K562 (cell line): ENCODE measurements at regions not wholly inside any gene's neighbourhood (a gene's known extent, or its start where the extent isn't known, plus 50 kb on each side); places are given as distances from the start of the nearest gene placed in this dataset.

ENCODE experiments used
- ATAC-seq: fragments of 200-7000 bp; cut with Tn5 transposase; 3 replicates; pipeline ENCODE4 v1.9.1; 2020; ENCODE audit warnings: moderate library complexity
- BruUV-seq: library from RNA; stranded (reverse); fragments of 400-500 nt; replicated peaks from 2 replicates; lab custom pipeline; 2021; lab: Mats Ljungman, UMichigan
- CTCF ChIA-PET: fragments of 300-600 bp; formaldehyde crosslinking; extraction: SDS; loops from one replicate; lab custom pipeline; 2021; ENCODE audit warnings: low intra/inter-chr PET ratio; lab: Yijun Ruan, JAX
- POLR2A ChIA-PET: fragments of 300-600, 350-650 bp; sonication (Branson Sonifier 250); formaldehyde crosslinking; extraction: SDS; loops from one replicate; lab custom pipeline; 2021; ENCODE audit warnings: antibody characterized with exemption, inconsistent platforms; lab: Yijun Ruan, JAX
- DNase-seq, 4 experiments: peaks; one replicate each; pipeline versions ENCODE4 v3.0.0 to v3.0.0-alpha.2; 2011 to 2018; ENCODE audit warnings: low spot score in 3 of 4, mixed read lengths in 3 of 4; ENCODE audit errors: extremely low read depth in 1 of 4
- FAIRE-seq: peaks from 2 replicates; lab custom pipeline; 2011; peaks lifted over from hg19 to GRCh38; lab: Jason Lieb, UNC
- H2AFZ ChIP-seq: 2 replicates; pipeline ENCODE4 v1.6.0; 2011; ENCODE audit warnings: low read depth, low read length, control low read depth, inconsistent platforms
- H3K27ac ChIP-seq: fragments of 200-600 bp; 3 replicates; pipeline ENCODE4 v1.8.0; 2011; ENCODE audit warnings: low read depth, mild to moderate bottlenecking, control low read depth, inconsistent platforms, low read length, moderate library complexity, mixed read lengths; ENCODE audit errors: extremely low read depth
- H3K27me3 ChIP-seq, 2 experiments: fragments of 300-600 bp in 1 of 2; 2 replicates in 1 of 2; 3 replicates in 1 of 2; pipeline versions ENCODE4 v1.6.0 to v1.8.0; 2011; ENCODE audit warnings: inconsistent platforms in 2 of 2, low read length in 2 of 2, mild to moderate bottlenecking in 1 of 2, mixed read lengths in 1 of 2, moderate library complexity in 1 of 2; ENCODE audit not compliant: control insufficient read depth in 2 of 2, insufficient read depth in 2 of 2
- H3K36me3 ChIP-seq: fragments of 300-600 bp; 3 replicates; pipeline ENCODE4 v1.8.0; 2011; ENCODE audit warnings: mild to moderate bottlenecking, low read length, inconsistent platforms; ENCODE audit not compliant: control insufficient read depth, insufficient read depth
- H3K4me1 ChIP-seq, 2 experiments: fragments of 200-600 bp in 1 of 2; replicated peaks in 1 of 2; 2 replicates in 1 of 2; 3 replicates in 1 of 2; pipeline versions ENCODE4 v1.5.1 to v1.8.0; 2011; ENCODE audit warnings: inconsistent platforms in 2 of 2, low read length in 2 of 2, mild to moderate bottlenecking in 1 of 2, mixed read lengths in 1 of 2, moderate library complexity in 1 of 2; ENCODE audit not compliant: control insufficient read depth in 2 of 2, insufficient read depth in 2 of 2
- H3K4me2 ChIP-seq: 2 replicates; pipeline ENCODE4 v1.6.1; 2011; ENCODE audit warnings: low read length, control low read depth, inconsistent platforms, mixed read lengths; ENCODE audit not compliant: insufficient read depth
- H3K4me3 ChIP-seq: fragments of 200-600 bp; sonication (generic), shearing (Covaris generic); 2 replicates; pipeline ENCODE4 v1.5.1; 2016; ENCODE audit warnings: control low read depth, inconsistent platforms
- H3K79me2 ChIP-seq: fragments of 200-600 bp; 3 replicates; pipeline ENCODE4 v1.8.0; 2011; ENCODE audit warnings: low read length, inconsistent platforms; ENCODE audit not compliant: control insufficient read depth, insufficient read depth
- H3K9ac ChIP-seq, 2 experiments: 2 replicates each; pipeline versions ENCODE4 v1.6.0 to v1.6.1; 2011; ENCODE audit warnings: low read depth in 2 of 2, low read length in 2 of 2, control low read depth in 1 of 2, inconsistent platforms in 1 of 2, mild to moderate bottlenecking in 1 of 2, mixed read lengths in 1 of 2; ENCODE audit not compliant: insufficient read depth in 1 of 2
- H3K9me1 ChIP-seq: one replicate; pipeline ENCODE4 v1.6.0; 2011; ENCODE audit warnings: inconsistent platforms, mild to moderate bottlenecking, low read length, moderate library complexity; ENCODE audit not compliant: control insufficient read depth, insufficient read depth
- H3K9me3 ChIP-seq: replicated peaks from 2 replicates; pipeline ENCODE4 v1.5.1; 2011; ENCODE audit warnings: low read depth, low read length, inconsistent platforms; ENCODE audit not compliant: control insufficient read depth, insufficient read depth
- H4K20me1 ChIP-seq: replicated peaks from 2 replicates; pipeline ENCODE4 v1.6.1; 2011; ENCODE audit warnings: low read length, inconsistent platforms, mixed read lengths; ENCODE audit not compliant: control insufficient read depth, insufficient read depth
- BMI1 ChIP-seq: fragments of 150-350 bp; IDR thresholded peaks from 2 replicates; pipeline ENCODE4 v1.6.1; 2014; ENCODE audit warnings: low read length
- BRD4 ChIP-seq: fragments of 200-600 bp; sonication (generic); IDR thresholded peaks from 2 replicates; pipeline ENCODE4 v1.6.1; 2017; ENCODE audit warnings: inconsistent platforms
- CREBBP ChIP-seq: IDR thresholded peaks from one replicate; pipeline ENCODE4 v1.6.1; 2012; ENCODE audit warnings: low read depth, mild to moderate bottlenecking, control low read depth, inconsistent platforms, low read length
- ETV1 ChIP-seq: fragments of 450-650 bp; conservative IDR thresholded peaks from 2 replicates; pipeline ENCODE4 v1.6.1; 2016; ENCODE audit warnings: missing genetic modification characterization, control low read depth, low read depth, missing compliant biosample characterization
- KHSRP ChIP-seq: fragments of 450-650 bp; IDR thresholded peaks from 2 replicates; pipeline ENCODE4 v1.6.1; 2017
- MAFF ChIP-seq: IDR thresholded peaks from 2 replicates; pipeline ENCODE4 v1.6.1; 2012; ENCODE audit warnings: low read length, improper control_type of control experiment
- MXI1 ChIP-seq: IDR thresholded peaks from 2 replicates; pipeline ENCODE4 v1.6.1; 2011; ENCODE audit warnings: low read depth, mild to moderate bottlenecking, improper control_type of control experiment, low read length
- MYC ChIP-seq, 2 experiments: fragments of 250-450 bp in 1 of 2; sonication (Bioruptor Pico) in 1 of 2; IDR thresholded peaks; 2 replicates each; pipeline versions ENCODE4 v1.5.1 to v1.6.1; 2012 to 2021; ENCODE audit warnings: low read depth in 2 of 2, borderline replicate concordance in 1 of 2, improper control_type of control experiment in 1 of 2, low read length in 1 of 2, mild to moderate bottlenecking in 1 of 2, moderate library complexity in 1 of 2
- PHF8 ChIP-seq: fragments of 200-600 bp; sonication (generic); IDR thresholded peaks from 2 replicates; pipeline ENCODE4 v1.6.1; 2012; ENCODE audit warnings: mixed run types, mild to moderate bottlenecking, inconsistent platforms, low read length, moderate library complexity, borderline replicate concordance
- POLR2AphosphoS2 ChIP-seq: IDR thresholded peaks from 2 replicates; pipeline ENCODE4 v1.6.1; 2012; ENCODE audit warnings: low read length, improper control_type of control experiment
- SRSF3 ChIP-seq: fragments of 200-400 bp; formaldehyde crosslinking; IDR thresholded peaks from 2 replicates; pipeline ENCODE4 v1.6.1; 2016; ENCODE audit warnings: mild to moderate bottlenecking, low read length, moderate library complexity; ENCODE audit not compliant: insufficient read depth
- TAL1 ChIP-seq: fragments of 450-650 bp; IDR thresholded peaks from 2 replicates; pipeline ENCODE4 v1.6.1; 2016; ENCODE audit warnings: mild to moderate bottlenecking
- ZFPM2 ChIP-seq: fragments of 250-450 bp; sonication (Bioruptor Pico); IDR thresholded peaks from 2 replicates; pipeline ENCODE4 v1.5.1; 2022; ENCODE audit warnings: mild to moderate bottlenecking
- ZNF3 ChIP-seq: fragments of 250-450 bp; sonication (Bioruptor Pico); IDR thresholded peaks from 2 replicates; pipeline ENCODE4 v1.5.0; 2021; ENCODE audit warnings: mild to moderate bottlenecking, moderate library complexity
- ZNF696 ChIP-seq: fragments of 250-450 bp; sonication (Bioruptor Pico); conservative IDR thresholded peaks from 2 replicates; pipeline ENCODE4 v1.4.0; 2020; ENCODE audit warnings: mild to moderate bottlenecking, moderate library complexity
- WGBS: fragments of 100-300 bp; shearing (Covaris generic); methylation state at CpG from one replicate; pipeline ENCODE4 v1.1.6; 2016; ENCODE audit warnings: low coverage, mixed read lengths; ENCODE audit not compliant: insufficient coverage; ENCODE audit errors: missing lambda C conversion rate; 5-methylcytosine and 5-hydroxymethylcytosine counted together
- in situ Hi-C: fragments of 300-500 bp; cut with MboI; formaldehyde crosslinking; loops from 4 replicates; pipeline ENCODE4 v1.15.0; 2018; ENCODE audit warnings: inconsistent platforms, mixed read lengths
- intact Hi-C: fragments of 100-400 bp; cut with micrococcal nuclease; formaldehyde crosslinking; loops from 2 replicates; pipeline ENCODE4 v1.14.2; 2022
- TF ChIP-seq, protein P1 (sequence below): fragments of 250-450 bp; sonication (Bioruptor Pico); IDR thresholded peaks from 2 replicates; pipeline ENCODE4 v1.5.0; 2020; ENCODE audit warnings: mild to moderate bottlenecking

DNA sequence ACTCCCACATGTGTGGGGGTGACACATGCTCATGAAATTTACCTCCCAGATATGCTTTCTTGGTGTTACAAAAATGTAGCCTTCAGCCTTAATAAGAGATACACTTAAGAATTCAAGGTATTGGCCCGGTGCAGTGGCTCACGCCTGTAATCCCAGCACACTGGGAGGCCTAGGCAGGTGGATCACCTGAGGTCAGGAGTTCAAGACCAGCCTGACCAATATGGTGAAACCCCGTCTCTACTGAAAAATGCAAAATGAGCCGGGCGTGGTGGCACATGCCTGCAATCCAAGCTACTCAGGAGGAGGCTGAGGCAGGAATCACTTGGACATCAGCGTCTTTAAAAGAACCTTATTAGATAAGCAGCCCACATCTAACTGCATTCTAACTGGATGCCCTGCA is 614.3 kb upstream of the CDH4 start:
- Histone ChIP-seq H2AFZ (no peak overlapping the region), H3K27me3 (no peaks in the 10 kb centered on the region; a peak in 1 of 5 replicates), H3K9me3 (no peaks in the 10 kb centered on the region), H3K79me2 (no peaks in the 10 kb centered on the region), H3K36me3 (no peaks in the 10 kb centered on the region), H4K20me1 (no peaks in the 10 kb centered on the region), H3K4me2 (no peak overlapping the region), H3K9me1 (no peaks in the 10 kb centered on the region), H3K27ac (no peak overlapping the region), H3K4me3 (no peak overlapping the region), H3K4me1 (no peaks in the 10 kb centered on the region), H3K9ac (no peak overlapping the region)
- ATAC-seq (no peak), DNase-seq (no peak), FAIRE-seq (no peak)
- no TSS peak for BruUV-seq
- intact Hi-C loops: no loop called here
- no peak for TF ChIP-seq MXI1
- 0% methylated on average over 4 of the region's 6 CpGs for WGBS
- ChIA-PET CTCF (no interaction called here), POLR2A (no interaction called here)
- in situ Hi-C loops: no loop called here

- H3K36me3 ChIP-seq: no peaks in the 10 kb centered on the region
- CTCF ChIA-PET: no interaction called here
- H4K20me1 ChIP-seq: no peaks in the 10 kb centered on the region
- no peak overlapping the region for H3K4me3 ChIP-seq
- no peak overlapping the region for H3K27ac ChIP-seq
- no peaks in the 10 kb centered on the region for H3K9me1 ChIP-seq
- H3K79me2 ChIP-seq: no peaks in the 10 kb centered on the region
- H3K9ac ChIP-seq: no peak overlapping the region
- ATAC-seq (no peak), FAIRE-seq (no peak), DNase-seq (no peak)
- intact Hi-C loops: no loop called here
- H3K4me1 ChIP-seq: no peaks in the 10 kb centered on the region
- in situ Hi-C loops: no loop called here
- no peak overlapping the region for H3K4me2 ChIP-seq
- H3K27me3 ChIP-seq: no peaks in the 10 kb centered on the region; a peak in 1 of 5 replicates
- no peaks in the 10 kb centered on the region for H3K9me3 ChIP-seq
- H2AFZ ChIP-seq: no peak overlapping the region
- BruUV-seq: no TSS peak
- 0% methylated on average over 4 of the region's 4 CpGs for WGBS
- POLR2A ChIA-PET: no interaction called here
- TF ChIP-seq MAFF (no peak), ZFPM2 (CRISPR knock-in tag) (no peak), SRSF3 (no peak), CREBBP (no peak), ZNF3 (no peak), TAL1 (no peak), KHSRP (no peak), POLR2AphosphoS2 (no peak), ETV1 (tag) (no peak), MYC (IDR thresholded peaks at IDR 0.05; ENCODE audit: low read depth, low read length) (no peak), MYC (CRISPR knock-in tag; IDR thresholded peaks at IDR 0.05; ENCODE audit: borderline replicate concordance, low read depth) (no peak), PHF8 (no peak), BRD4 (no peak), ZNF696 (no peak), BMI1 (no peak)
- TF ChIP-seq, protein P1, sequence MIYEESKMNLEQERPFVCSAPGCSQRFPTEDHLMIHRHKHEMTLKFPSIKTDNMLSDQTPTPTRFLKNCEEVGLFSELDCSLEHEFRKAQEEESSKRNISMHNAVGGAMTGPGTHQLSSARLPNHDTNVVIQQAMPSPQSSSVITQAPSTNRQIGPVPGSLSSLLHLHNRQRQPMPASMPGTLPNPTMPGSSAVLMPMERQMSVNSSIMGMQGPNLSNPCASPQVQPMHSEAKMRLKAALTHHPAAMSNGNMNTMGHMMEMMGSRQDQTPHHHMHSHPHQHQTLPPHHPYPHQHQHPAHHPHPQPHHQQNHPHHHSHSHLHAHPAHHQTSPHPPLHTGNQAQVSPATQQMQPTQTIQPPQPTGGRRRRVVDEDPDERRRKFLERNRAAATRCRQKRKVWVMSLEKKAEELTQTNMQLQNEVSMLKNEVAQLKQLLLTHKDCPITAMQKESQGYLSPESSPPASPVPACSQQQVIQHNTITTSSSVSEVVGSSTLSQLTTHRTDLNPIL (CRISPR knock-in tag): no peak
Measured at GRCh38 chr20:60638430-60639098, 613.5 kb upstream of the CDH4 start.
